ENCODE measurements at regions not wholly inside any gene's neighbourhood (a gene's known extent, or its start where the extent isn't known, plus 50 kb on each side); places are given as distances from the start of the nearest gene placed in this dataset.

DNA sequence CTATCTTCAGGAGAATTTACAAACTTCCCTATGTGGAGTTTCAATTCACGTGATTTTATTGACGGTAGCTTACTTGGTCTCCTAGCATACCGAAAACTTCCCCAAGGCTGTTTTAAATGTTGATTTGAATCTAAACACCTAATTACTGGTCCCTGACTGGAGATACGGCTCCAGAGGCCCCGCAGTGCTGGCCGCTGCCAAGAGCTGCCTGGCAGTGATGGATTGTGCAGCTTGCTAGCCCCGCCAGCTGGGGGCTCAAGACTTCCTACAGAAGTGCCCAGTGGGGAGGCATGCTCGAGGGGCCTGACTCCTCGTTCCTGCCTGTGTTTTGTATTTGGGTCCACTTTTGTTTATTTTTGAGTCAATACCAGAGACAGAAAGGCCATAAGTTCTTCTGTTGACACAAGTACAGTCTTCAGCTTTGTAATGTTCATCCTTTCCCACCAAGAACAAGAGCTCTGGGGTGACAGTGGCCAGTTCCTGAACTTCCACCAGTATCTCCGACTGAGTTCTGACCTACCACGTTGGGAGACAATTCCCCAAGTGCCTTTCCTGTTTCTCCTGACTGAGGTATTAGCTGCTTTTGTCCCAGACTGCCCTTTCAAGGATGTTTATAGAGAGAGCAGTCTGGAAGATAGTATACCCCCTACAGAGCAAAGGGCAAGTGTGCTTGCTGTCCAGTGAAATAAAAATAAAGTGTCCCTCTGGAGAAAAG, 80.7 kb upstream of the CXCL12 start:
- ATAC-seq = no peak

DNA sequence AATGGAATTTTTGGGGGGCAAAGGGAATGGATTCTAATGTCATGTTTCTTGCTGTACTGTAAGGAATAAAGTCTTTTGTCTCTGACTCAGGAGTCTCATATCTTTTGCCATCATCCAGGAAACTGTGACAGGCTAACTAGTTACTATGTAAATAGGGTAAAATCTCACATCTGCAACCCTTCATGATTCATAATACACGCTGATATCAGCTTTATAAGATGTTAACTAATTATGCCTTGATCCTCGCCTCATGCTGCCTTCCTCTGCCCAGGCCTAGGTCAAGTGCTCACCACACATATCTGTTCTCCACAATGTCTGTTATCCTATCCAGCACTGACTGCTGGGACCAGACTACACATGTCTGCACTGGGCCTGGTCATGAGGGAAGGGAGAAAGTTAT, 81.3 kb upstream of the CXCL12 start:
- no peak overlapping the region for H3K27ac Mint-ChIP-seq
- no peak overlapping the region for H3K4me3 Mint-ChIP-seq
- H3K27me3 Mint-ChIP-seq = peaks cover 12% of the 10 kb centered on the region
- DNase-seq = no peak
- no peak for ATAC-seq
- no peaks in the 10 kb centered on the region for H3K9me3 ChIP-seq (ENCODE audit: control insufficient read depth, low read length, poor library complexity, severe bottlenecking)
- peaks cover 2% of the 10 kb centered on the region for H3K4me1 Mint-ChIP-seq
- peaks cover 5% of the 10 kb centered on the region for H3K36me3 Mint-ChIP-seq (ENCODE audit: low read depth)

More for the DNA sequence above, 80.7 kb upstream of the CXCL12 start:
- Mint-ChIP-seq H3K36me3 (ENCODE audit: low read depth) (peaks cover 5% of the 10 kb centered on the region), H3K4me1 (peaks cover 2% of the 10 kb centered on the region), H3K27ac (no peak overlapping the region), H3K27me3 (peaks cover 12% of the 10 kb centered on the region), H3K4me3 (no peak overlapping the region)
- DNase-seq = no peak
- no peaks in the 10 kb centered on the region for H3K9me3 ChIP-seq (ENCODE audit: control insufficient read depth, low read length, poor library complexity, severe bottlenecking)

DNA sequence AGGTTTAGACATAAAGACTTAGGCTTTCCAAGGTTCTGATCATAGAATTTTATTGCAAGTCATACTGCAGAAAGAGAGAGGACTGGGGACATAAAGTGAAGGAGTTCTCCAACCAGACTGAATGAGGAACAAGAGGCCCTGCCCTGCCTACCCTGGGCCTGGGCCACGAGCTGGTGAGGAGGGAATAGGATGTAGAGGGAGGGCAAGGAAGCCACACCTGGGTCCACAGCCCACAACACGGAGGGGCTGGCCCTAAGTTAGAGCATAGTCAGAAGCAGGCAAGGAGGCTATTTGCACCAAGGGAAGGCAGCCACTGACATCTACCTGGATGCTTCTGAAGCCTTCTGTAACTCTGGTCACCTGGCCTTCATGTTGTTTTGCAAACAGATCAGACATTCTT, 82.2 kb upstream of the CXCL12 start:
- peaks cover 2% of the 10 kb centered on the region for H3K4me1 Mint-ChIP-seq
- no peak overlapping the region for H3K27ac Mint-ChIP-seq
- peaks cover 5% of the 10 kb centered on the region for H3K36me3 Mint-ChIP-seq (ENCODE audit: low read depth)
- no peak overlapping the region for H3K4me3 Mint-ChIP-seq
- DNase-seq (no peak), ATAC-seq (no peak)
- peaks cover 12% of the 10 kb centered on the region for H3K27me3 Mint-ChIP-seq
- no peaks in the 10 kb centered on the region for H3K9me3 ChIP-seq (ENCODE audit: control insufficient read depth, low read length, poor library complexity, severe bottlenecking)

DNA sequence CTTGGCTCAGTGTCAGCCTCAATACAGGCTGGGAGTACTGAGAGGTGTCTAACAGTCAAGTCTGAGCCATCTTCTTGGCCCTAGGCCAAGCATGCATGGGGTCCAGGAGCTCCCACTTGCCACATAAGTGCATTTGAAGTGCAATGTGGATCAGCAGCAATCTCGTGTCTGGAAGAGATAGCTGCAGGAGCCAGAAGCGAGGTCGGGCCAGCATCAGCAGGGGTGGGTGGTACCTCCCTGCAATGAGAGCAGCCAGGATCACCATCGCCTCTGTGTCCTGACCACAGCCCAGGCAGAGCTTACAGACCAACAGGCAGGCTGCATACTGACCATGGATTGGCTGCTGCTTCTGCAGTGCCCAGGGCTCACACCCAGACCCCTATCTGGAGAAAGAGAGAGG, 83.0 kb upstream of the CXCL12 start:
- Mint-ChIP-seq H3K27me3 (peaks cover 12% of the 10 kb centered on the region), H3K36me3 (ENCODE audit: low read depth) (peaks cover 5% of the 10 kb centered on the region), H3K27ac (no peak overlapping the region), H3K4me1 (peaks cover 2% of the 10 kb centered on the region), H3K4me3 (no peak overlapping the region)
- DNase-seq (no peak), ATAC-seq (no peak)
- H3K9me3 ChIP-seq (ENCODE audit: control insufficient read depth, low read length, poor library complexity, severe bottlenecking) = no peaks in the 10 kb centered on the region

DNA sequence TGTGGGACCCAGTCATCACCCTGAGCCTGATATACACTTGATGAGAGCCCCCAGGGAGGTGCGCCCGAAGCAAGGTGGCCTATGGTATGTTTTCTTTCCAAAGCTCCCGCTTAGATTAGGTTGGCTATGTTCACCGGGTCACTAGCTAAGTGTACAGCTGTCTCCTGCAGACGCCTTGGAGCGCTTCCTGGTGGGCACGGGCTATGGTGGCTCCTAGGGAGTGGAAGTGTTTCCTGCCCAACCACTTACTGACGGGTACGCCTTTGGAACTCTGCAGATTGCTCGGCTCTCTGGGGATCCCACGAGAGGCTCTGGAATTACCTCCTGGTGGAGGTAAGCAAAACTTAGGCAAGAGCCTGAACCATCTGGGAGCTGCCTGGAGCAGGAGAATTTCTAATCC, 83.6 kb upstream of the CXCL12 start:
- Mint-ChIP-seq H3K27ac (no peak overlapping the region), H3K4me3 (no peak overlapping the region), H3K36me3 (ENCODE audit: low read depth) (peaks cover 5% of the 10 kb centered on the region), H3K4me1 (peaks cover 2% of the 10 kb centered on the region), H3K27me3 (peaks cover 12% of the 10 kb centered on the region)
- no peak for DNase-seq
- no peak for ATAC-seq
- H3K9me3 ChIP-seq (ENCODE audit: control insufficient read depth, low read length, poor library complexity, severe bottlenecking) = no peaks in the 10 kb centered on the region

DNA sequence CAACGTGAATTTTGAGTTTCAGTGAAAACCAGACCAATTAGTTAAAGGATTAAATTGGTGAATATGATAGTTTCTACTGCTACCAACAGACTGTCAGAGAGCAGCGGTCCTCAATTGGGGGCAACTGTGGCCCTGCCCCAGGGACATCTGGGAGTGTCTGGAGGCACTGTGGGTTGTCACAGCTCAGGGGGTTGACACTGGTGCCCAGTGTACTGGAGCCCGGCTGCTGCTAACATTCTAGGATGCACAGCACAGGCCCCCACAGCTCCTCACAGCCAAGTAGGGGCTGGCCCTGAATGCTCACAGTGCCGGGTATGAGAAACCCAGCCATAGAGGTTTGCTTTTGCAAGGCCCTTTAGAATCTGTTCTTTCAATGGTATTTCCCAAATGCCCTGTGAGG, 84.1 kb upstream of the CXCL12 start:
- H3K36me3 Mint-ChIP-seq (ENCODE audit: low read depth) = peaks cover 4% of the 10 kb centered on the region
- no peaks in the 10 kb centered on the region for H3K9me3 ChIP-seq (ENCODE audit: control insufficient read depth, low read length, poor library complexity, severe bottlenecking)
- H3K27ac Mint-ChIP-seq = no peak overlapping the region
- no peak overlapping the region for H3K4me3 Mint-ChIP-seq
- ATAC-seq (no peak), DNase-seq (no peak)
- H3K27me3 Mint-ChIP-seq = peaks cover 12% of the 10 kb centered on the region
- H3K4me1 Mint-ChIP-seq = peaks cover 2% of the 10 kb centered on the region

DNA sequence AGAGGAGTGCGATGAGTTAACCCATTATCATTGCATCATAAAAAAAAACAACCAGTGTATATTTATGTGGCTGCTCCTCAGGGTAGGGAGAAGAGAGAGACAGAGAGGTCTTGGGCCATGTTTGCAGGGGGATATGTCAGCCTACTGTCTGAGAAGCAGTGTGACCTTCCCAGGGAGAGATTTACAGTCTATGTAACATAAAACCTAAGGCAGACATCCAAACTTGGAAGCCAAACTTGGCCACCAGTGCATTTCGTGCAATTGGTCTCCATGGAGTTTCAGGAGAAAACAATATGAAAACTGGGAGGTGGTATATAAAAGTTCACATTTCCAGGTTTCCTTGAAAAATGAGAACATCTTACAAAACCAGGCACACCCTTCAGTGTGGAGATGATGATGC, 85.9 kb upstream of the CXCL12 start:
- no peak for DNase-seq
- Mint-ChIP-seq H3K27ac (no peak overlapping the region), H3K27me3 (peaks cover 14% of the 10 kb centered on the region), H3K4me3 (no peak overlapping the region), H3K4me1 (no peaks in the 10 kb centered on the region), H3K36me3 (ENCODE audit: low read depth) (peaks cover 2% of the 10 kb centered on the region)
- H3K9me3 ChIP-seq (ENCODE audit: control insufficient read depth, low read length, poor library complexity, severe bottlenecking) = no peaks in the 10 kb centered on the region
- no peak for ATAC-seq

DNA sequence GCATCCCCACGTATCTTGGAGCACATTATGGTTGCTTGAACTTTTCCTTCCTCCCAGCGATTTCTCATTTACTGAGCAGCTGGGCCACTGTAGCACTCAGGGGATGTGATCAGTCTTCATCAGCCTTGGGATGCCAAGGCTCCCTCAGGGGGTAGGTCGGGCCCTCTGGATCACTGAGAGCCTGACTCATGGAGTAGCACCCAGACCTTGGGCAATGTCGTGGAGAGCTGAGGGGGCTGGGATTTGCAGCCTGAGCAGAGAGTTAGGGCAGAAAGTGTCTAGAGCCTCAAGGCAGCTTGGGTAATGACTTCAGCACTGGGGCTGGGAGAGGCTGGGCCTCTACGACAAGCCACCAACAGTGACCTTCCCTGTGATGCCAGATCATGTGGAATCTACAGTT, 86.5 kb upstream of the CXCL12 start:
- no peak overlapping the region for H3K4me3 Mint-ChIP-seq
- no peaks in the 10 kb centered on the region for H3K9me3 ChIP-seq (ENCODE audit: control insufficient read depth, low read length, poor library complexity, severe bottlenecking)
- H3K4me1 Mint-ChIP-seq = no peaks in the 10 kb centered on the region
- ATAC-seq (no peak), DNase-seq (no peak)
- no peak overlapping the region for H3K27ac Mint-ChIP-seq
- H3K36me3 Mint-ChIP-seq (ENCODE audit: low read depth) = peaks cover 2% of the 10 kb centered on the region
- H3K27me3 Mint-ChIP-seq = peaks cover 13% of the 10 kb centered on the region

DNA sequence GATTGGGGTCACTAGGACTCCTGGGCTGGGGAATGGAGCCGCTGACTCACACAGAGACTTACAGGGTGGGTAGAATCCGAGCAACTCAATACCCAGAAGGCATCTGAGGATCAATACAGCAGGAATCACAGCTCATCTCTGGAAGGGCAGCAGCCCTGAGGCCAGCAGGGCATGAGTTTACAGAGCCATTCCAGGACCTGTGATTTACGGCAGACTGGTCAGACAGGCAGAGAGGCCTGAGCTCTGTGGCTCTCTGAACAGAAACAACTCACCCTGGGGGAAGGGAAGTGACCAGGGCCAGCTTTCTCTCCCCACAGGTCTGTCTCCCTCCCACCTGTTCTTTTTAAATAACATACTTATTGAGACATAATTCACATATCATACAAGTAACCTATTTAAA, 88.2 kb upstream of the CXCL12 start:
- DNase-seq (no peak), ATAC-seq (no peak)
- no peak overlapping the region for H3K4me3 Mint-ChIP-seq

DNA sequence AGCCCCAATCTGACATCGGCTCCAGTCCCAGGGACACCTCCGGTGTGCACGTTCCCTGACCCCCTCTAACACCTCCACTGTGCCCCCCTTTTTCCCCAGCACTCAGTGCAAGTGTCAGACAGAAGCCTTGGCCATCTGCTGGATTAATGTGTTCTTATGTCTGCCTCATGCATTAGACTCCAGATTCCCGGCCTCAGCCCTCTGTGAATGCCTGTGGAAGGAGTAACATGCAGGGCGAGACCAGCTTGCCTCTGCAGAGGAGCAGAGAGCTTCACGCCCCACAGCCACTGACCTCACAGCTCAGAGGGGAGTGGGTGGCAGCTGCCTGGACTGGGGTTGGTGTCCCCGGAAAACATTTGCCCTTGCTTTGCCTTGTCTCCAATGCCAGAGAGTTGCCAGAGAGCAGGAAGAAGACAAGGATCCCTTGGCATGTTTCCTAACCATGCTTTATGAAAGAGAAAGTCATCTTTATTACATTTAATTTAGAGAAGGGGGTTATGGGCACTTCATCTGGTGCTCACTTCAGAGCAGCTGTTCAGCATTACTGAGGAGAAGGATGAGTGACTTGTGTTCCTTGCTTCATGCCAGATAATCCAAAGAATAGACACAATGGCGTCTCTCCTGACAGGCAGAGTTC, 91.6 kb upstream of the CXCL12 start:
- ATAC-seq = no peak

More for the DNA sequence above, 88.2 kb upstream of the CXCL12 start:
- Mint-ChIP-seq H3K36me3 (ENCODE audit: low read depth) (no peaks in the 10 kb centered on the region), H3K27me3 (peaks cover 4% of the 10 kb centered on the region), H3K4me1 (no peaks in the 10 kb centered on the region), H3K27ac (no peak overlapping the region)
- no peaks in the 10 kb centered on the region for H3K9me3 ChIP-seq (ENCODE audit: control insufficient read depth, low read length, poor library complexity, severe bottlenecking)

DNA sequence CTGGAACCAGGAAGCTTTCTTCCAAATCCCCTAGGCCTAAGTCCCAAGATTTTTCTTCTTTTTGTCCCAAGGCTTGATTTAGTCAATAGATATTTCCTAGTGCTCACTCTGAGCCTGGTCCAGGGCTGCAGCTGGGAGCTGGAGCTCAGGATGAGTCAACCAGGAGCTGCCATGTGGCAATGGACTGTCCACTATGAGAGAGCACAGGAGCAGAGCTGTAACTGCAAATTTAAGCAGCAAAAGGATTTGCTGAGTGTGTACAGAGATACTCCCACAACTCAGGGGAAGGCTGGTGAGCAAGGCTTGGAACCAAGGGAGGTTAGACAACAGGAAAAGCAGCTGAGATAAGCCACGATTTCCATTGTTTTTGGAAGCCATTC, 92.1 kb upstream of the CXCL12 start:
- H3K36me3 Mint-ChIP-seq (ENCODE audit: low read depth) = no peaks in the 10 kb centered on the region
- no peak for ATAC-seq
- H3K27ac Mint-ChIP-seq = no peak overlapping the region
- H3K27me3 Mint-ChIP-seq = peaks cover 4% of the 10 kb centered on the region
- H3K9me3 ChIP-seq (ENCODE audit: control insufficient read depth, low read length, poor library complexity, severe bottlenecking) = no peaks in the 10 kb centered on the region
- DNase-seq = no peak
- no peak overlapping the region for H3K4me3 Mint-ChIP-seq
- H3K4me1 Mint-ChIP-seq = no peaks in the 10 kb centered on the region

More for the DNA sequence above, 91.6 kb upstream of the CXCL12 start:
- peaks cover 4% of the 10 kb centered on the region for H3K27me3 Mint-ChIP-seq
- no peaks in the 10 kb centered on the region for H3K4me1 Mint-ChIP-seq
- H3K4me3 Mint-ChIP-seq = no peak overlapping the region
- no peaks in the 10 kb centered on the region for H3K36me3 Mint-ChIP-seq (ENCODE audit: low read depth)
- DNase-seq = no peak
- no peaks in the 10 kb centered on the region for H3K9me3 ChIP-seq (ENCODE audit: control insufficient read depth, low read length, poor library complexity, severe bottlenecking)
- H3K27ac Mint-ChIP-seq = no peak overlapping the region

DNA sequence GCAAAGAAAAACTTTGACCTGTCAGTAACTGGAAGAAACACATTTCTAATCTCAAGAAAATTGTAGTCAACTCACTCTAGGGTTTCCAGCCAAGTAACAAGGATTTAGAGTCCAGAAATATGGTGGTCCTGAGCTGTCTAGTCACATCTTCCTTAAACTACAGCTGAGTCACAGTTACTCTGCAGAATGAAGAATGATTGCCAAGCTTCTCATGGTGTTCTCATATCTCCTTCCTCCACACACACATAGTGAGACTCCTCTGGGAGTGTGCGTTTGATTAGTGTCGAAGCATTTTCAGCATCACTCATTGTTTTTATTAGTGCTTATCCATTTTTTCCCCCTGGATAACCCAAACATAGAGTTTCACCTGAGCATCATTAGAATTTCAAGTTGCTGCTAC, 93.1 kb upstream of the CXCL12 start:
- peaks cover 4% of the 10 kb centered on the region for H3K27me3 Mint-ChIP-seq
- no peak overlapping the region for H3K4me3 Mint-ChIP-seq
- H3K27ac Mint-ChIP-seq = no peak overlapping the region
- ATAC-seq (no peak), DNase-seq (no peak)
- no peaks in the 10 kb centered on the region for H3K4me1 Mint-ChIP-seq
- H3K9me3 ChIP-seq (ENCODE audit: control insufficient read depth, low read length, poor library complexity, severe bottlenecking) = no peaks in the 10 kb centered on the region
- H3K36me3 Mint-ChIP-seq (ENCODE audit: low read depth) = no peaks in the 10 kb centered on the region

DNA sequence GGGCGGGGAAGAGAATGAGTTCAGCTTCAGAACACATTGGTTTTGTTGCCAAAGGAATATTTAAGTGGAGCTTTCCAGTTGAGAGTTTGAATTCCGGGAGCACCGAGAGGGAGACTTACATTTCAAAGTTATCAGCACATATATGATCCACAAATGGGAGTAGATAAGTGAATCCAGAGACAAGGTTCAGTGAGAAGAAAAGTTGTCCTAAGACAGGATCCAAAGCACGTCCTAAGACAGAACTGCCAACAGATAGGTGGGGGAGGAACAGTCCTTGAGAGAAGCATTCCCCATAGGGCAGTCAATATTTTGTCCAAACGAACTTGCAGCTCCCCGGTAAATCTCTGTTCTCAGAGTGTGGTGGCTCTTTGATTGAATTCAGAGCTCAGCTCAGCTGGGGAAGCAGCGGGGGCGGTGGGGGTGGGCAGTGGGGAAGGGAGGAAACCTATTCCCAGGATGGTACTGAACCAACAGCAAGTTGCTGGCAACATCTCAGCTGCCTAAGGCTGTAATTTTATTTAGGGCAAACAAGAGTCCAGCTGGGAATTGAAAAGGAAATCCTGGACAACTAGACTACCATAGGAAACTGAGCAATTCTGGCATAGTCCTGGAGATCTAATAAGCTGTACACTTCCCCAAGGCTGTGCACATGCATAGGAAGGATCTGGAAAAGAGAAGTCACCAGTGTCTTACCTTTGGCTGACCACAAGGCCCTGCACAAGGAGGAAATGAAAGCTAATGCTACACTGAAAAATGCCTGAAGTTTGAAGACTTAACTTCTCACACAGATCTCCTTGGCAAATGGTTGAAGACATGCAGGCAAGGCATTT, 94.2 kb upstream of the CXCL12 start:
- no peaks in the 10 kb centered on the region for H3K36me3 Mint-ChIP-seq (ENCODE audit: low read depth)
- H3K27ac Mint-ChIP-seq = no peak overlapping the region
- no peaks in the 10 kb centered on the region for H3K9me3 ChIP-seq (ENCODE audit: control insufficient read depth, low read length, poor library complexity, severe bottlenecking)
- DNase-seq = no peak
- no peaks in the 10 kb centered on the region for H3K4me1 Mint-ChIP-seq
- ATAC-seq = no peak
- H3K4me3 Mint-ChIP-seq = no peak overlapping the region
- H3K27me3 Mint-ChIP-seq = peaks cover 4% of the 10 kb centered on the region
